HG02610 (cell line): ENCODE measurements at regions not wholly inside any gene's neighbourhood (a gene's known extent, or its start where the extent isn't known, plus 50 kb on each side); places are given as distances from the start of the nearest gene placed in this dataset.
"Not testable (repeated sequence)": the region's sequence is repeated elsewhere in the genome, so short reads cannot be mapped to it uniquely, and the experiment has no call there.

Experiments used
- ATAC-seq: cut with Tn5 transposase; IDR thresholded peaks from one replicate; pipeline ENCODE4 v1.9.1; 2021; ENCODE audit warnings: mild to moderate bottlenecking, moderate library complexity; ENCODE audit not compliant: unreplicated experiment

DNA sequence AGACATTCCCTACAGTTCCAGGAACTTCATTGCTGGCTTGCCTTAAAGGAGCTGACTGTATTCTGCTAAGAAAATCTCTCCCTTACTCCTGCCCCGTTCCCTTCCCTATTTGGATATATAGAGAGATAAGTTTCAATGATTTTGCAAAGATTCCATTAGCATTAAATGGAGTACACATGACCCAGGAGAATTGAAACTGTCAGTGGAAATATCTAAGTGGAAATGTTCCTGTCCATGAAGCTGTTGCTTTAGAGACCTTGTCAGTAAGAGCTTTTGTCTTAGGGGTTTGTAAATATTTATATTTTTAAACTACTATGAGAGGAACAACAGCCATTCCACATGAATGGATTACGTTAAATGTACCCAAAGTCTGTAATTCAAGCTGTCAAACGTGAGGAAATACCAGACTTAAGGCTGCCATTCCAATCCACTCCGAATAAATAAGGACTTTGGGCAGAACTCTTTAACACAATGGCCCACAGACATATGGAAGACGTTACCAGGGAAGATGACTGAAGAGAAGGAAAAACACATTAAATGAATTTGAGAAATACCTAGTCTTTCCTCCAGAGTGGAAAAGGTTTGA is 387.1 kb upstream of the PAPPA start:
- ATAC-seq, result no peak

DNA sequence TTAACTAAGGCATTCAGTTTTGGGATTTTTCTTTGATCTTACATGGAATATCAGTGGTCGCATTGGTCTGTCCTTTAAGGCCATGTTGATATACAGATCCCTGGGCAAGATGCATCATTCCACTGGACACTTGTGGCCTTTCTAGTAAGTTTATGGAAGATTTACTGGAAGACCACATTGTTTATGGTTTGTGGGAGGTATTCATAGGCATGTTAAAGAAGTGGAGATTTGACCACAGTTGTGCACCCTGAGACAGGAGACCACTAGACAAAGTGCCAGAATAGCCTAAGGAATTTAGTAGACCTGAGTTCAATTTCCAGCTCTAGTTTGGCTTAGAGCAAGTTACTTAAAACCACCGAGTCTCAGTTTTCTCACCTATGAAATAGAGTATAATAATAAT is 383.1 kb upstream of the PAPPA start:
- ATAC-seq, result no peak

DNA sequence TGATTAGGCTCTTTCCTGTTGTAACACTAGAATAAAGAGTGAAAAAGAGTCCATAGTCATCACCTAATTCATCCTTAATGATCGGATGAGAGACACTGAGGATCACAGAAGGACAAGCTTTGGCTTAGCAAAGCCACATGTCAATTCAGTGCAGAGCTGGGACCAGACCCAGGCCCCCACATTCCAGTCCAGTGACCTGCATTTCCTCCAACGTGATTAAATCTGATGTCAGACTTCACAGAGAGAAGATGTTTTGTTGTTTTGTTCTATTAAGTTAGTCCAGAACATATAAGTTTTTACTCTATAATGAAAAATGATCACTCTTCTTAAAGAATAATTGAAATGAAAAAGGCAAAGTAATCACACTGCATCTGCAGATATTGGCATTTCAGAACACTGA is 377.9 kb upstream of the PAPPA start:
- ATAC-seq, result no peak

DNA sequence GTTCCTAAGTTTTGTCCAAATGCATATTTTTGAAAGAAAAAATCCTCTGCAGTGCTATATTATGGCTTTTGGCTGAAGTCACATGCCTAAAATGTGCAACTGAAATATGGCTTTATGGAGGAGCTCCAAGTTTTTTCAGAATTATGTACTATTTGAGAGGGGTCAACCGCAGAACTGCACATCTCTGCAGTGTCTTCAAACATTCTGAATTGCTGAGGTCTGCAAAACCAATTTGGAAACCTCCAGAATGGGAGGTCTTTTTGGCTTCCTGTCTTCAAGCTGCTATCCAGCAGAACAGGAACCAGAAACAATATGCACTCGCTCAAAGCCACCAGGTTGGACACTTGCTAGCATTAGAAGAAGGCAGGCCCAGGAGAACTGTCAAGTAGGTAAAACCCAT is 376.0 kb upstream of the PAPPA start:
- ATAC-seq, result no peak

DNA sequence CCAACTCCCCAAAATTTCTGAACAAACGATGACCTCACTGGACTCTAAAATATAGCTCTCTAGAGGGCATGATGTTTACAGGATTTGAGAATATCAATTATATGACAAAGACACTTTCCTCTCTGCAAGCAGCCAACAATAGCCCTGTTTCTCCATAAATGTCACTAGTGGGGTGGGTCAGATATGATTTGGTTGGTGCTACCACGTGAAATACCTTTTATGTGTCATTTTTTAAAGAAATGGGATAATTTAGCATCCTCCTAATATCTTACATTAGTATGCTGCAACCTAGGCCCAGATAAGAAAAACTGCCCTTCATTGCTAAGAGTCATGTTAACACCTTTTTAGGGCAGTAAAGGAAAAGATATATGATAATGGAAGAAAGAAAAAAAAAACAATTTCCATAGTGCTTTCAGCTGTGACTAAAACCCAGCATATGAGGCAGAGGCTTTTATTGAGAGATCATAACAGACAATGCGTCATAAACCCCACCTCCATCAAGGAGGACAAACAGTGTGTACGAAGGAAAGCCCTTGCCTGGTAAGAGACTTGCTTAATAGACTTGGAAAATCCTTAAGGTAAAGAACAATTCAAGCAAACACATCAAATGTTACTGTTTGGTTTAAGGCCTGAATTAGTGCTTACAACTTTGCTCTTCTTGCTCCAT is 372.4 kb upstream of the PAPPA start:
- no peak for ATAC-seq

DNA sequence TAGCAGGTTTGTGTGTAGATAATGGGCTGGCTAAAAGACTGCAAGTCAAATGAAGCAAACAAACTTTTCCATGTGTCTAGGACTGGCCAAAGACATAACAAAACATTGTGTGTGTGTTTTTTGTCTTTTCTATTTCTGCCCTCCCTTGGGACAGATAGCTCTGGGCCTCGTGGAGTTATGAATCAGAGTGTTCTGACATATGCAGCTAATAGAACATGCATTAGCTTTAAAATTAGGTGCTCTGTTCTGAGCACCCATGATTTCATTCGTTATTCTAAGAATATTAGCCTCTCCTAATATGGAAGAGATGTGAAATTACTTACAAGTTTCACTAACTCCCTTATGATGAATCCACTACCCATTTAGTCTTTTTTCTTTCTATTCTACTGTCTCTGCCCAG is 367.3 kb upstream of the PAPPA start:
- ATAC-seq, result no peak

DNA sequence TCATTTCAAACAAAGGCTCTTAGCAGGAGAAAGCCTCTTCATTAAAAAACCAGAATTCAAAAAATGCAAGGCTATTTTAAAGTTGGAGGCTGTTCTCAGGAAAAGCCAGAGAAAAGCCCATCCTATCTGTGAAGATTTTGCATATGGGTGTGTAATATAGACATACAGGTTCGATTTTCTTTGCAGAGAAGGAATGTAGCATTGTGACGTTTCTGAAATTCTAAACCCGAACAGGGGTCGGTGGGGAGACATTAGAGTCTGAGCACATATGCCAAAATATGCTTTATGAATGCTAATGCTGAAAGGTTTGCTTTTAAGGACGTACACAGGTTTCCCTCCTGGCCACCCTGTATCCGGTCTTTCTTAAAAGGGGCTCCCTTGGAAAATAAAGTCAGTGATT is 363.1 kb upstream of the PAPPA start:
- ATAC-seq, result no peak

DNA sequence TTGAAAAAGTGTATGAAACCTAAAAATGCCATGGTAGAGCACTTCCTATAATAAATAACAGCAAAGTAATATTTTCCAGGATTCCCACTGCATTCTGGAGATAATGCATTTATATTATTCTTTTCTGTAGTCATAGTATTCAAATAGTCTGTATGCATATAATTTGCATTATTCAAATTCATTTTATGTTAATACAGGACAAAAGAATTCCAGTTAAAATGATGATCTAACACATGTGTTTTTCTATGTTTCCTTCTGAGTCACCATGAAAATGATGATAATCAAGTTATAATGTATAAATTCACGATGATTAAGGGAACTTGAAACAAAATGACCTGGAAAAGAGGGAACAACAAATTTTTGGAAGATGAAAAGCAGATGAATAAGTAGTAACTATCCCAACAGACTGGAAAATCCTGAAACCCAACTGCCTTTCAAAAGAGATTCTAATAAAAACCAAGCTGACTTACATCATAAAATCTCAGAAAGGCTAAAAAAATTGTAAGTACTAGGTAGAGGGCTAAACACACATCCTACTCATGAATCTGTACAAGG is 358.6 kb upstream of the PAPPA start:
- no peak for ATAC-seq

DNA sequence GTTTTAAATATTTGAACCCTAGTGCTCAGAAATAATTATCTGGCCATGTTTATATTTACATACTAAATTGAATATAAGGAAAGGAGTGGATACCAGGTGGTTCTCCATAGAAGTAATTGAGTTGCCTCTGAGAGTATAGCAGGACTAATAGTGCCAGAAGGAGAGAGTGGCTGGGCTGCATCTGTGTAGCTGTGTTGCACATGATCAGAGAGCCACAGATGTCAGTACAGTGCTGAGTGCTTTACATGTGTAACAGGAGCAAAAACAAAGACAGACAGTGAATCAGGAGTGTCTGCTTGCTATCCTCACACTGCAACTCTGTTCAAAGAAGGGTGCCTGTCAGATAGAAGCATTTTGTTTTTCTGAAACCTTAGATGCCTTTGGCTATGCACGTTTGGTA is 353.9 kb upstream of the PAPPA start:
- ATAC-seq, result no peak

DNA sequence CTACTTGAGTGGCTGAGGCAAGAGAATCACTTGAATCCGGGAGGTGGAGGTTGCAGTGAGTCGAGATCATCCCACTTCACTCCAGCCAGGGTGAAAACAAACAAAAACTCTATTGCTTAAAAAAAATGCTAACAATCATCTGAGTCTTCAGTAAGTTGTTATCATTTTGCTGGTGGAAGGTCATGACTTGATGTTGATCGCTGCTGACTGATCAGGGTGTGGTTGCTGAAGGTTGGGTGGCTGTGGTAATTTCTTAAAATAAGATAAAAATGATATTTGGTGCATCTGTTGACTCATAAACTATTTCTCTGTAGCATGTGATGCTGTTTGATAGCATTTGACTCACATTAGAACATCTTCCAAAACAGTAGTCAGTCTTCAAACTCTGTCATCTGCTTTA is 349.4 kb upstream of the PAPPA start:
- no peak for ATAC-seq

DNA sequence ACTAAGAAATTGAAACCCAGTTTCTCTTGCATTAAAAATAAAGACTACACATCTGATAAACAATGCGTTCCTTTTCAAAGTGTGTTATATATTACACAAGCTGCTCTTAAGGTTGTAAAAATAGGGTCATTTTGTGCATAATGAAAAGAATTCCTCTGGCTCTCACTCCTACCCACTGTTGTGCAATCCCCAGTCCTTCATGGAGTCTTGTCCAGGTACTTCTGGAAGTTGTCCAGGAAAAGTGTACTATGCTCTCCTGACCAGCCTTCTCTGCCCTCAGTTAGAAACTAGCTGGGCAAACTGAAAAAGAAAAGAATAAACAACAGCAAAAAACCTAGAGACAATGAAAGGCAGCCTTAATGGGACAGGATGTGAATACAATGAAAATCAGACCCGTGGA is 345.5 kb upstream of the PAPPA start:
- ATAC-seq, result no peak

DNA sequence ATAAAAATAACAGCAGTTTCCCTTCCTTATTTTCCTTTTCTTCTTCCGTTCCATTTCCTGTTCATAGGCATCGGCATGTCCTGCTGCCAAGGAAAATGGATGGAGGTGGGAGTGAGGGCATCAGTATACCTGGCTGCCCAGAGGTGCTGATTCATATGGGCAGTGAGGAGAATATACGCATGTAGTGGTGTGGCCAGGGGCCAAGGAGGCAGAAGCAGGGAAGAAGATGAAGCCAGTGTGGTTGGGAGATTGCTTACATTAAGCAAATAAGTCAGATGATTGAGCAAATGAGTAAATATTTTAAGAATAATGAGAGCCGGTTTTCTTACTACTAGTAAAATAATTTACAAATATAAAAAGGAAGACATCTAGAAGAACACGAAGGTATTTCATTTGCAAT is 344.9 kb upstream of the PAPPA start:
- ATAC-seq, result no peak

DNA sequence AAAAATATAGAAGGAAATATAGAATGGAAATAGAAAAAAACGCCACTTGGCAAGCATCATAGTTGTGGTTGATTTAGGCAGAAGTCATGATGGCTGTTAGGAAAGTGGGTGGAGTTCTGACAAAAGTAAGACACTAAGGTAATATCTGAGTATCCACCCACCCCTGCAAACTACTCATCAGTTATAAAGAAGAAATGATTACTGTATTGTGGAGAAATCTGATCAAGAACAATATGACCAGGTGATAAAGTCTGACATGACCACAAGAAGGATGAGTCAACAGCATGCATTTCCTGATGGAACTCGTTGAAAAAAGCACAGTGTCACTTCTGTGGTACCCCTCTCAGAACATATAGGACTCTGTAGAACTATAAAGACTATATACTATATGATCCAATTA is 343.4 kb upstream of the PAPPA start:
- no peak for ATAC-seq

DNA sequence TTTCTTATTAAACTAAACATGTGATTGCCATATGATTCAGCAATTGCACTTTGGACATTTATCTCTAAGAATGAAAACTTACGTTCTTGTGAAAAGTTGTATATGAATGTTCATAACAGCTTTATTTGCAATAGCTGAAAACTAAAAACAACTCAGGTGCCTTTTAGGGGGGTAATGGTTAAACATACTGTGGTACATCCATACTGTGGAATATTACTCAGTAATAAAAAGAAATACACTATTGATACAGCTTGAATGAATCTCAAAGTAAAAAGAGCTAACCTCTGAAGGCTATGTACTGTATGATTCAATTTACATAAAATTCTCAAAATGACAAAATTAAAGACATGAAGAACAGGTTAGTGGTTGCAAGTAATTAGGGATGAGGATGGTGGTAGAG is 339.5 kb upstream of the PAPPA start:
- ATAC-seq, result no peak

DNA sequence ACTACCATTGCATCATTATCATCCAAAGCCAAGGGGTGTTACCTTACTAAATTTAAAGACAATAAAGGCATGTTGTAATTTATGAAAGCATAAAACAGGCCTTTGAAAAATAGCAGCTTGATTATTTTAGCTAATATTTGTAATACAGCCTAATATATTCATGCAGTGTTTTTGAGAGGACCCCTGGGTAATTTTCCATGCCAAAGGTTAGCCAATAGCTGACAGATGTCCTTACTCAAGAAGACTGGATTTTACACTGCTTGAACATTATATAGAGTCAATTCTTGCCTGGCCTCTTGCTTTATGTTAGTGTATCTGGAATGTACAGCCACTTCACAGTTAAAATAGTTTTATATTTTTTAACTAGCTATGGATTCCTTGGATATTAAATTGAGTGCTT is 337.8 kb upstream of the PAPPA start:
- ATAC-seq, result no peak

DNA sequence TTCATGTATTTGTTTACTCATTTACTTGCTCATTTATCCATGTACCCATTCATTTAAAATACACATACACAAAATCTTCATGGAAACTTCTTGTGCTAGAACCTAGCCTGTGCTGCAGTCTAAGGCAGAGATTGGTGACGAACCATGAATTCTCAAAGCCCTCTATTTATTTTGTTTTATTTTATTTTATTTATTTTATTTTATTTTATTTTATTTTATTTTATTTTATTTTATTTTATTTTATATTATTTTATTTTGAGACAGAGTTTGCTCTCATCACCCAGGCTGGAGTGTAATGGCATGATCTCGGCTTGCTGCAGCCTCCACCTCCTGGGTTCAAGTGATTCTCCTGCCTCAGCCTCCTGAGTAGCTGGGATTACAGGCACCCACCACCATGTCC is 334.9 kb upstream of the PAPPA start:
- not testable (repeated sequence) for ATAC-seq

DNA sequence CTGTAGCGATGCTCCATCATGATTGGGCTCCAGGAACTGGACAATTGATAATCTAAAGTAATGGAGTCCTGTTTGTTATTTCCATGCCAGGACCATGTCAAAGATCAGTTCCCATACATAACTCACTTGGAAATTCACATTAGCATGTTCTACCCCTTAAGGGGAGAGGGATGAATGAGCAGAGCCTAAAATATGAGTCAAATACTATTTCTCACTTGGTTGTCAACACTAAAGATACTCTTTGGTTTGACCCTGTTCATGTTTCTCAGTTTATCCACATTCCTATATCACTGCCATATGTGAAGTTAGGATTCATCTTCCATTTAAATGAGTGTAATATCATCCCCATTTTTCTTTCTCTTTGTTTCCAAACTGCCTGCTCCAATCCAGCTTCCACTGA is 321.6 kb upstream of the PAPPA start:
- ATAC-seq, result no peak

DNA sequence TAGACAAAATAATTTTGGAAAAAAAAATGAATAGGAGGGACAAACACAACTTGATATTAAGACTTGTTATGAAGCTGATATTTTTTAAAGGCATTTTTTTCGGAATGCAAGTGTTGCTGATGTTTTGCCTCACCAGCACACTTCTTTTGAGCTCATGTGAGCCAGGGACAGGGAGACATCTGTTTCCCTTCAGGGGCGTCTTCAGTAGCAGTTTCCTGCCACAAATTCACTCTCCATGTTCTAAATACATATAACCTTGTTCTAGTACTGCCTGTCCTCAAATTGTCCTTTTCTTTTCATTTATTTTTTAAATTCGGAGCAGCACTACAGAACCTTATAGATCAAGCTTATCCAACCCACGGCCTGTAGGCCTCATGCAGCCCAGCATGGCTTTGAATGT is 316.0 kb upstream of the PAPPA start:
- no peak for ATAC-seq

DNA sequence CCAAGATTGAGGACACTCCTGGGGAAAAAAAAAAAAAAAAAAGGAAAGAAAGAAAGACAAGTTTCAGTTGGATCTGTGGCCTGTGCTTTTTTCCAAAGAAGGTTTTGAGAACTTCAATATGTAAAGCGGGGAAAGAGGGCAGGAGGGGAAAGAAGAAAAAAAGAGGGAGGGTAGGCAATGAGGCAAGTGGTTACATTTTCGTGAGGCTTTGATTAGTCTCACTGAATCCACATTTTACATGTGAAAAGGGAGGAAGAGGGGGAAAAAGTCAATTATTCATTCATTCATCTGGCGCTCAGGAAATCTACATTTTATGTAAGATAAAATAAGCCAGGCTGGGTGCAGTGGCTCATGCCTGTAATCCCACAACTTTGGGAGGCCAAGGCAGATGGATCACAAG is 315.2 kb upstream of the PAPPA start:
- no peak for ATAC-seq

DNA sequence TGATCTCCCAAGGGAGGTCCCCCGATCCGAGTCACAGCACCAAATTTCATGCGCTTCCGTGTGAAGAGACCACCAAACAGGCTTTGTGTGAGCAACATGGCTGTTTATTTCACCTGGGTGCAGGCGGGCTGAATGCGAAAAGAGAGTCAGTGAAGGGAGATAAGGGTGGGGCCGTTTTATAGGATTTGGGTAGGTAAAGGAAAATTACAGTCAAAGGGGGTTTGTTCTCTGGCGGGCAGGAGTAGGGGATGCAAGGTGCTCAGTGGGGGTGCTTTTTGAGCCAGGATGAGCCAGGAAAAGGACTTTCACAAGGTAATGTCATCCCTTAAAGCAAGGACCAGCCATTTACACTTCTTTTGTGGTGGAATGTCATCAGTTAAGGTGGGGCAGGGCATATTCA is 309.2 kb upstream of the PAPPA start:
- ATAC-seq, result not testable (repeated sequence)

DNA sequence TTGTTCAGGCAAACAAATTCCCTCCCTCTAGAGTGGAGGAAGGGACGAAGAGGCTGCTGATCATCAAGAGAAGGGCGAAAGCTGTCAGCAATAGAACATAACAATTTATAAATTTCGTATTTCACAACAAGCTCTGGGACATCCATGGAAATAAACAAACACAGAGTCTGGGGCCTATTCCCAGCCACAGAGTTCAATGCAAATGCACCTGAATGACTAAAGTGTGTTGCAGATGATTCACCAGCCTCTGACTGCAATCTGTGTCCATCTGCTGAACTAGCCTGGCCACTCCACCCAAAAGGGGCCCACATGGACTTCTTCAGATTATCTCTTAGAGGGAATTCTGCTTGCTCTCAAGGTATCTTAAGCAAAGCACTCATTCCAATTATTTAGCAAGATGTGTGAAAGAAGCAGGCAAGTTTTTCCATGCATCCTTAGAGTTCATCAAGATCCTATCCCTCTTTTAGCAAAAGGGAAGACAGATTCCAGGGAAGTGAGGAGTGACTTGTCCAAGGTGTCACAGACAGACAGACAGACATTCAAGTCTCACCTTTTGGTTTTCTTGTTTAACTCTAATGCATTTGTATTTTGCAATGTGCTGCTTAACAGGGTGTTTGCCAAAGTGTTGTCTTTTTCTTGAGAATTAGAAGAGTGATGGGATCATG is 307.8 kb upstream of the PAPPA start:
- ATAC-seq, result no peak

DNA sequence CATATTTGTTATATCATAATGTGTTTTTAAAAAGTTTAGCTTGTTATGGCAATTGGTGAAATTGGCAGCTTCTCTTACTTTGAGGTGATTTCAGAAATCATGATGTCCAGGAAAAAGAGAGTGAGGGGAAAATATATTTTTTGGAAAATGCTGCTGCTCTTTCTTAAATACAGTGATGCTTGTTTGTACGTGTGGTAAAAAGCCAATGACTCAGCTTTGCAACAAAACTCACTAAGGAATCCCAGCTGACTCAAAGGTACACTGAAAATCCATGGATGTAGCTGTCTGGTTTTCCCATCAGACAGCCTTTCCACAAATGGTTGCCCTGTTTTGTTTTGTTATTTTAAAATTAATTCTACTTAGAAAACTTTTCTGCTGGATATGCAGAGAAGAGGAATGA is 306.4 kb upstream of the PAPPA start:
- ATAC-seq, result no peak
